HCEC 1CT (cell line): ENCODE measurements at regions not wholly inside any gene's neighbourhood (a gene's known extent, or its start where the extent isn't known, plus 50 kb on each side); places are given as distances from the start of the nearest gene placed in this dataset.
A peak's percentile ranks its signal among the peaks of the same experiment; 100 is the strongest.

ENCODE experiments used
- DNase-seq: peaks from one replicate; pipeline ENCODE4 v3.0.0-alpha.2; 2017

DNA sequence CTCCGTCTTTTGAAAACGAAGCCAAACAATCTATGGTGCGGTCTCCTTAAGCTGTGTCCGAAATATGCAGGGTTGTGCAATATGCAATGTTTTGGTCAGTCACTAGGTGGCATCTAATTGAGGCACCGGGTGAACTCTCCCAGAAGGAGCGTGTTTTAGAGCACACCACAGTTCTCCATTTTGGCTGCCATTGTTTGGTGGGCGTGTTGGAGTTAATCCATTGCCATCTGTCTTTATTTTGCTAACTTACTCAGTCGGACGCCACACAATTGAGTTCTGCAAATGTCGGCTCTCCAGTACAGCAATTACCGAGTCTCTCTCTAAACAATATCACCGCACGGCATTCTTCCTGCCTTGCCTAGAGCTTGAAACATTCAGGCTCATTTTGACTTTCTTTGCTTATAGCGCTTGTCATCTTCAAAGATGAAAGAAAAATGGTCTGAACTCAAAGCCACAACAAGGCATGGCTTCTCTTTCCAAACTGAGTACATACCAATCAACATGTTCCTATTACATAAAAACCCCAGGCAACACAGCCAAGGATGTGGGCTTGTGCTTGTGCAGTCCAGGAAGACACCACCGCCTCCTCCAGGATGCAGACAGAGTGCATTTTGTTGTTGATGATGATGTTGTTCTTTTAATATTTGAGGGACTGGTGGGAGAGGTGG, 182.0 kb upstream of the SERP2 start:
- peak; percentile 57 for DNase-seq

DNA sequence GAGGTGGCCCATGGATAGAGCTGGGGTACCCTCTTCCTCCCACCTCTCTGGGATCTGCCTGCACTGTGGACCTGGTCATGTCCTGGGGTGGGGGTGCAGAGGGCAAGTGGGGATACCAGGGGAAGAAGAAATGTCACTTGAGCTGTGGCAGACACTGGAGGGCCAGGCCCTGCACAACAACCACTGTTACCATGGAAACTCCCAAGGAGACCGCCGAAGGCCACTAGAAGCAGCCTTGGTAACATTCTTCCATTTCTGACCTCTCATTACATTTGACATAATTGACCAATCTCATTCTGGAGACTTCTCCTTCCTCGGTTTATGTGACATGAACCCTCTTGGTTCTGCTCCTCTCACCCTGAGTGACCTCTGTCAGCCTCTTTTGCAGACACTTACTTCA, 179.9 kb upstream of the SERP2 start:
- no peak for DNase-seq

DNA sequence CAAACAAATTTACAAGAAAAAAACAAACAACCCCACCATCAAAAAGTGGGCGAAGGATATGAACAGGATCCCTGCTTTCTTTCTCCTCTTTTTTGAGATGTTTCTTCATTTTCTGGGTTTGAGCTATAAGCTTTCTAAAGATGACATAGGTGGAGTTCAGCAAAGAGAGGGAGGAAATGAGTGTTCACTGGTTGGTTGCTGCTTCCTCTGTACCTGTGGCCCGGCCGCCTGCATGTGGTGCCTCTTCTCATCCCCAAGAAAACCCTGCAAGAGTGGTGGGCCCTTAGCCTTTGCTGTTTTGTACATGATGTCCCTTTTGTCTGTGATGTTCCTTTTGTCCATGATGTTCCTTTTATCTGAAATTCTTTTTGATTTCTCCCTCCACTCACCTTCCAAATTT, 178.4 kb upstream of the SERP2 start:
- no peak for DNase-seq

DNA sequence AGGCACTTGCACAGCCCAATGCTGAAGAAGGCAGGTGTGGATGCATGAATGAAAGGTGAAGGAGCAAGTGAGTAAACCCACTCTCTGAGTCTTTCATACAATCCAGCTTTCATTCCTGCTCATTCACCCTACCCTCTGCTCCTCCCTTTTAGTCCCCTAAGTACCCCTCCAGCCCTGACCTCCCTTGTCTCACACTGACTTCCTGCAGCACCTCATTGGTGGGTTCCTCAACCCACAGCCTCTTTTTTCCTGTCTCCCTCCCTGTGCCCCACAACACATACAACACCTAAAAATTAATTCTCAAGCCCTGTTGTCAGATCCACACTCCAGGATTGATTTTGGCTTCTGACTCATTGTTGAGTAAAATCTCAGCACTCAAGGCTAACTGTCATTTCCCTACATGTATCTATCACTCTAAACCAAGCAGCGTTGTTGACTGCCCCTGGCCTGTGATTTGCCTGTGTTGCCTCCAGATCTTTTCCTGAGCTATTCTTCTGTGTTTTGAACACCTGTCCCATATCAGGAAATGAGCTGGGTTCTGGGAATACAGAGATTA, 177.3 kb upstream of the SERP2 start:
- DNase-seq, result no peak

DNA sequence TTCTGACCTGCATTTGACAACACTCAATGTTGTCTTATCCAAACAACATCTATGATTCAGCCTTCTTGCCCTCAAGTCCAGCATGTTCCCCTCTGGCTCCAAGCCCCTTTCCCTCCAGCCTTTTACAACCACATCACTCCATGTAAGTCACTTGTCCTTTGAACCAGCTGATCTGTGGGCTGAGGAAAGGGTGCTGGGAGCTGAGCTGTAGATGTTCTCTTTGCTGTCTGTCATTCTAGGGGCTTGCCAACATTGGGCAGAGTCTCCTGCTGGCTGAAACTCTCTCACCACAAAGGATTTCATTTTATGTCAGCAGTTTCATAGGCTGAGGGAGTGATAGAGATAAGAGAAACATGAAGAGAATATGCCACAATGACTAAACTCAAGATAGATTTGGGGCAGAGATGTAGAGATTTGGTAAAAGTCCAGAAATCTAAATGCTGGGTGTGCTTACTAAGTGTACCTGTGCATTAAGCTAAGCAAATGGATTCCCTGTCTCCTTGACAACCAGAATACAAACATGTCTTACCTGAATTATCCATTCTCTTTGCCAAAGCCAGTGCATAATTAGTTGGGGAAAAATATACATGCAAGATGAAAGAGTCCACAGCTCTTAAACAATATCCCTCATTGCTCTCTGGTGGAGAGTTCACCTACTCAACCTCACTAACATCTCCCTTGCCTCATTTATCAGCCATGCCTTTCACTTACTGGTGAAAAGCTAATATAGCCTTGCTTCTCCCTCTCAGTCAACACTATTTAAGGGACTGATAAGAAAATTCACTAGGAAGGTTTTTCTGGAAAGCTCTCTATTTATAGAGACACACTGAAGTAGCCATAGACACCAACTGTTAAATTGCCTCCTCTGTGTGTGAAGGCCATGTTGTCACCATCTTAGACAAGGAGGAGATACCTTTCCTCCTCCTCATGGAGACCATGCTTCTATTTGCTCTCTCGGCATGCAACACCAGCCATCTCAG, 175.5 kb upstream of the SERP2 start:
- DNase-seq, result no peak

DNA sequence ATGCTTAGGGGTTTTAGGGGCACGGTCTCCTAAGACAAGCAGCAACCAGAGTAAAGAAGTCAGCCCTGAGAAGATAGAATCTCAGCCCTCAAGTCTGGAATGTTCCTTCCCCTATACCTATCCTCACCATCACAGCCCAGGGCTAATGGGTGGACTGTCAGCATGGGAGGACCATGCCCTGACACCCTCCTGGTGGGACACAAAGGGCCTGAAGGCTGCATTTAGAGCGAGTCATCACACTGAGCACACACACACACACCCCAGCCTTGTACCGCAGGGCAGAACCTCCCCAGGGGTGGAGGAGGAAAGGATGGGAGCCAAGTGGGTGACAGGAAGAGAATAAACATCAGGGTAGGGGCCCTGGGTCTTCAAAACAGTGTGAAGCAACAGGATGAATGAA, 174.8 kb upstream of the SERP2 start:
- DNase-seq, result no peak

DNA sequence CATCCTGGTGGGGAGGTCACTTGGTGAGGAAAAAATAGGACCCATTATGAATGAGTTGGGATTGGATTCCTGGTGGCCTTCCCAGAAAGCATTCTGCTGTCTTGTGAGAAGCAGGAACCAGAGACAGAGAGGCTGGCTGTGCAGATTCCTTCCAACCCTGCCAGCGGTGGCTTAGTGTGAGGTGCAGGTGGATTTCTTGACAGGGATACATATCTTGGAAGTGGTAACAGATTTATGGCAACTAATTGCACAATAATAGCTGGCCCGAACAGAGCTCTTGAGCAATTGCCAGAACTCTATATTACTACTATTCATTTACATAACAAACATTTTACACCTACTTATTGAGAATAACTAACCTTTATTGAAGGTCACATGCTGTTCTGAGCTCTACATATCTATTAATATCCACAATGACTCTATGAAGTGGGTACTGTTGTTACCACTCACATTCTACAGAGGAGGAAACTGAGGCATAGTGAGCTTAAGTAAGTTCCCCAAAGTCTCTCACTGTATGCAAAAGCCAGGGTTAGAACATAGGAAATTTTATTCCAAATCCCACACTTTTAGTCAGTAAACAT, 173.9 kb upstream of the SERP2 start:
- DNase-seq, result no peak

DNA sequence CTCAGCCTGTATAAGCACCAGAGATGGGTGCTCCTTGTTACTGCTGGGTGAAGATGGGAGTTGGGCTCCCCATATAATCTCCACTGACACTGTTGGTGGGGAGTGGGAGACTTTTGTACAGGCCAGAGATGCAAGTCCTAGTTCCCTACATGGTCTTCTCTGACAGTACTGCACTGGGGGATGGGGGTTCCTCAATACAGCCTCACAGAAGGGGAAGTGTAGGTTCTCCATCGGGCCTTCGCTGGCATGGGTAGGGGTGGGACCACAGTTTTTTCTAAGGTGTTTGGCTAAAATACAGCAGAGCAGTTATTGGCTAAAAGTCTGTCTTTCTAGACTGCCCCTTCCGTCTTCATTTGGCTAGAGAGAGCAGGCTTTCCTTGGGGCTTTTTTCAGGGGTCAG, 167.2 kb upstream of the SERP2 start:
- no peak for DNase-seq

DNA sequence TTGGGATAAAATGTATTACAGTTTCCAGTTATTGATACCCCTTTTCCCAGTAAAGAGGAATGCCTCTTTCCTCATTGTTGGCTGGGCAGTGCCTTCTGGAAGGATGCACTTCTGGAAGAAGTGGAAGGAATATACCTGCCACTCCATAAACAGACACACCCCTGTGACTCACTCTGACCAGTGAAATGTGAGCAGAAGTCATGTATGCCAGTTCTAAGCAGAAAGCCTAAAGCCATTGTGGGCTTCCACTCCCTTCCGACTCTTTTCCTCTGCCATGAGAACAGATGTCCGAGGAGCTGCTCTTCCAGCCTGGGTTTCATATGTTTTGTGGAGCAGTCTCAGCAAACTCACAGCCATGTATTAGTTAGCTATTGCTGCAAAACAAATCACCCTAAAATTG, 166.1 kb upstream of the SERP2 start:
- no peak for DNase-seq

DNA sequence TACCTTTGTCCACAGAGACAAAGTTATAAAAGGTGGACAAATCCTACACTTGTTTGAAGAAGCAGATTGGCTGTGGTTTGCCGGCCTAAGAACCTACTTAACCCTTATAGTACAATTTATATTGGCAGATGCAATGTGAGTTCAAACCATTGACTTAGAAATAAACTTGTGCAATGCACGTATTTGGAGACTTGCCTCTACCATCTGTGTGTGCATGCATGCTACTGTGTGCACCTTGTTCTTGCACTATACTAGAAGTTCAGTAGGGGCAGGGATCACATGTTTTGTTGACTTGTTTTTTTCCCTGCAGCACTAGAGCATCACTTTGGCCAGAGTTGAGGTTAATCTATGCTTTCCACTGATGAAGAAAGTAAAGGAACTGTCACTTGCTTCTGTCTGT, 163.1 kb upstream of the SERP2 start:
- DNase-seq, result no peak

DNA sequence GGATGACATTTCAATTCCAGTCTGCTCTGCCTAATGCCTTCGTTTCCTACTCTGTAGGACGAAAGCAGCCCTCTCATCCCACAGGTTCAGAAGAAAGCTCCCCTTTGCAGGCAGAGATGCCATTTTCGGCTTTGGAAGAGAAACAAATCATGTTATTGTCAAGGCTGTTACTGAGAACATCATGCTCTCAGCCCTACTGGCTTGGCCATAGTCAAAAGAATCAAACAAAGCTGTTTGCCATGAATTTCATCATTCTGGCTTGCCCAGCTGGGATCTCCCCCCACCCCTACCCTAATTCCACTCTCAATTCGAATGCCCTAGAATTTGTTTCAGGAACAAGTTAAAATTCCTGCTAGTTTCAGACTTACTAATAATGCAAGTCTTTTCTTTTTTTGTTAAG, 162.3 kb upstream of the SERP2 start:
- DNase-seq, result no peak

DNA sequence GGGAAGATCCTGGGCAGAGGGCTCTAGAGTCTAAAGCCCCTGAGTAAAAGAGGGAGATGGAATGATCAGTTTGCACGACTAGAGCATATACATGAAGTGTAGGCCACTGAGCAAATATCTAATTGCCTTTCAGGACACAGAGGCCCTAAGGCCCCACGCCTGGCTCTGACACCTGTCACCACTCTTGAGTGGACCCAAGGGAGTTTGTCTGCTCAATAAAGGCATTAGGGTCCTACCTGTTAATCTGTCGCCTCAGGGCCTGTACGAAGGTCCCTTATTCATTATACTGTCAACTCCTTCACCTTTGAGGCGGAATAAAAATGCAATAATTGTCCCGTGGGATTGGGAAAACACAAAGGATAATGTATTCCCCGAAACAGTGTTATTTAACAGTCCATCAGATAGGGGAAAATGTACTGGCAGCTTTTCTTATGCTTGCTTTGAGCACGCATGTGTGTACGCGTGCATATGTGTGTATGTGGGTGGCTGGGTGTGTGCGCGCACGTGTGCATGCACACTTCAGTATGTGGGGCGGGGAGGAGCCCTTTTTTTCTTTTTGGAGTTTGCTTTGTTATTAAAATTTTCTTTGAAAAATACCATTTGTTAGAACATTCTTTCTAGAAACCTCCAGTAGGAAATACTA, 161.8 kb upstream of the SERP2 start:
- no peak for DNase-seq

DNA sequence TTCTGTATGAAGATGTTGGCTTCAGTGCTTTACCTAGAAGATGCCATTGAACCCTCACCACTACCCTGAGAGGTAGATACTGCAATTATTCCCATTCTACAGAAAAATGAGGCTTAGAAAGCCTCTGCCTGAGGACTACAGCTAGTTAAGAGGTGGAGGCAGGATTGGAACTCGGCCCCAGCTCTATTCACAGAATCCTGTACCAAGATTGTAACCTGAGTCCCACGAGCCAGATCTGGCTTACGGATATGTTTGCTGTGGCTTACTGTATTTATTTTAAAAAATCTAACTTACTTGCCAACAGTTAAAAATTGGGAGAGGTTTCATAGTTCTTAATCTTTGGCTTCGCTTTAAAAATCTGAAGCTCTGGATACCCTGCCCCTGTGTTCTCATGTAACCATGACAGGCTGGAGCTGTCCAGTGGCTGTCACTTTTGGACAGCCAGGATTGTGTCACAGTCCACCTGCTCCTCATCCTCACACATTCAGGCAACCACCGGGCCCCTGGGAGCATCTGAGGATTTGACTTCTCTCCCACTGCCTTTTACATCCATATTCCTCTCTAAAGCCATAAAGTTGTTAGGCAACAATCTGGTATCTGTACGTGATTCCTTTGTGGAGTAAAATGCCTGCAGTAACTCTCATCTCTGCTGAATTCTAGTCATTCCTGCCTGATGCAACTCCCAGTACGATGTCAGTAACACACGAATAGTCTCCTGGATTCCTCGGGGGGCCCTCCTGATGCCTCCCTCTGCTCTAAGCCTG, 160.8 kb upstream of the SERP2 start:
- DNase-seq, result no peak

DNA sequence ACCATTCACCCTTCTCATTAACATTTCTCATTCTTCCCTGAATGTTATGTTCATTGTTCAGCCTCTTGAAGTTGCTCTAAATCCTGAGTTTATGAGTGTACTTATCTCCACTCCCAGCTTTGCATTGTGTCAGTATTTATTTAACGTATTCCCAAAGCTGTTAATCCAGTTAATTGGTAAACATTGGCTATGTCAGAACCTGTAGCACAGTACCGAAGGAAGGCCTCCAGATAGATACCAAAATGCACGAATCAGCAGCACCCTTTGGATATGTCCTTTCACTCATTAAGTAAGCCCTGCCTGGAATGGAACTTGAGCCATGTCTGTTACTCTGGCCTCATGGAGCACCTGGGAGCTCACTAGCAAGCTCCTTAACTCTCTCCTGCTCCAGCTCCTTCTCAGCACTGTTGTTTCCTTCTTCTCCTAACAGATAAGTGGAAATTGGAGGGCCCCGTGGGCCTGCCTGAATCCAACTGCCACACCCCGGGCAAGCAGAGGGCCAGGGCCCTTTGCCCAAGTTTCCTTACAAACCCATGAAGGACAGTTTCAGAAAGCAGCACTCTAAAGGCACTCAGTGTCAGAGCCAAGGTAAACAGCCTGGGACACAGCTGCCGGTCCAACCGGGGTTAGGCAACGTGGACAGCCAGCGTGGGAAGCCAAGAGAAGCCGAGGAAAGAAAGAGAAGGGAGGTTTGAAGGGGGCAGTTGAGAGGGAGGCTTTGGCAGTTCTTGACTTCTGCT, 155.0 kb upstream of the SERP2 start:
- no peak for DNase-seq

DNA sequence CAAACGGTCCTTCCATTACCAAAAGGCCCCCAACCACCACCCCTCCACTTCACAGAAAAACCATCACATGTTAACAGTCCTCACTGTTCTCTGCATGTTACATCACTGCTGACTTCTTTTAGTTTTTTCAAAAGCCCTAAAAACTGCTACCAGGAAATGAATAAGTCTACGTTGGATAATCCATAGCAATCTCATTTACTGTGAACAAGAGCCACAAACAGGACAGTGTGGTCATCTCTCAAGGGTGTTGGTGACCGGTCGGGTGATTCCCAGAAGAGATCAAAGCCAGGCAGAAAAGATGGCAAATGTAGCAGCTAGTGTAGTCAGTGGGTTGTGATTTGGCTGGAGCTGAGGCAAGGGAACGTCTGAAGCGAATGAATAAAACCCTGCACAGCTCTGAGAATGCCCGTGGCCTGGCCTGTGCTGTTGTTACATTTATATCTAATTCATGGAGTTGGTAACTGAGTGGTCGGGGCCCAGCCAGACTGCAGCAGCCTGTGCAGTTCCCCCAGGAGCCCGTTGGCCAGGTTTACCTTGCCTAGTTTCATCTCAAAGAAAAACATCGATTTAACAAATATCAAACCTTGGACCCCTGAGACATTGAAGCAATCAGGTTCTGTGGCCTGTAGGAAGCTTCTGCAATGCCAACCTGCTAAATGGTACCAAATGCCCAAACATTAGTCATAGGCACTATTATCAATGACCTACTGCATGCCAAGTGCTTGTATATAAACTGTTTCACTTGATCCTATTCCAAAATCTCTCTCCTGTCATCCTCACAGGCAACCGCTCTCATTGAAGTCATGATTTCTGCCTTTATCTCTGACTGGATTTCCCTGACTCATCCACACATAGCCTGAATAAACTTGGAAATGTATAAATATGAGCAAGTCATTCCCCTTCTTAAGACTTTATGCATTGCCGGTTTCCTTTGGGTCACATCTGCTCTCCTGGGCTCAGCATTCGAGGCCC, 153.8 kb upstream of the SERP2 start:
- no peak for DNase-seq

DNA sequence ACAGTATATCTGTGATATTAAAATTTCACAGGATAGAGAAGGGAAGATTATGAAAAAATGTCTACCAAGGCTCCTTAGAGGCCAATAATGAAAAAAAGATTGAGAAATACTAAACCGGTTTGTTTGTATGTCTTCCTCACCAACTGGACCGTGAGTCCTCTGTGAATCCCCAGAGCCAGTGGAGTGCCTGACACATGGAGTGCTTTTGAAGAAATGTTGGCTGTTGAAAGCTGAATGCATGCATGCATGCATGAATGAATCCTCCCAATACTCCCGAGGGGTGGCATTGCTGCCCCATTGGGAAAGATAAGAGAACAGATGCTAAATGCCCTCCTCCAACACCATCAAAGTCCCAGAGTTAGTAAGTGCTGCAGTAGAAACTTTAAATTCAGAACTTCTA, 152.7 kb upstream of the SERP2 start:
- no peak for DNase-seq

DNA sequence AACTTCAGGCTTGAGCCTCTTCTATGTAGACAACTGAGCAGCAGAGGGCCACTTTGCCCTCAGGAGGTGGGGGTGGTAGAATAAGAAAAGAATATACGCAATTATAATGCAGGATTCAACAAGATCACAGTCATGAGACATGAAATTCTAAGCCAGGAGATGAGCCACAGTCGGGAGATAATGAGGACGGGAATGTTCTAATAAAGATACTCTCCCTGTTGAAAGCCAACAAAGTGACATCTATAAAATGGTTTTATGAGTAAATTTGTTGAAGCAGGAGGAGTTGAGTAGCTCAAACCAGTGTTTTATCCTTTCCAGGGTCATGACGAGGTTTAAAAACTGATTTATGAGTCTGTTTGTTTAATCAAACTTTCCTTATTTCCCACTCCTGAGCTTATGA, 152.0 kb upstream of the SERP2 start:
- DNase-seq, result no peak

DNA sequence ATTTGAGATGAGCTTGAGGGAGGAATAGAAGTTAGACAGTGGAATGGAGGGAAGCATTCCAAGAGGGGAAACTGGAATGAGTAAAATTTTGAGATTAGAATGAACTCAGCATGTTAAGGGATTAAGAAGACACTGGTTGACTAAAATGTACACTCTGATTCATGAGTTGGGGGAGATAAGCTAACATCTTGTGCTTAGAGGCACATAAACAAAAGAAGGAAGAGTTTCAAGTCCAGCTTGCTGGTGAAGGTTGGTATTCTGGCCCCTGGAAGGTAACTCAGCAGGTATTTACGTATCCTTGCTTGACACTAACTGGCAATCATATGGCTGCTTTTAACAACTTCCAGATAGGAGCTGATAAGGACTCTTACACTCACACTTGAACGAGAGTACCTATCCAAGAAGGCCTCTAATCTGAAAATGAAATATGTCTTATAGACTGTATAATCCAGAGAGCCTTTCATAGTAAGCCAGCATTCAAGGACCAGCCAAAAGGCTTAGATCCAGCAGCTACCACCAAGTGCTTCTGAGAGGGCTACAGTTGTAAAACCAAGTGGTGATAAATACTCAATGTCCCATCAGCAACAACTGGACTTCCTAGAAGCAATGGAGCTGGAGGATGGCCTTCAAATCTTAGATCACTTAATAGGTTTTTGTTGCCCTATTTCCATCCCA, 149.7 kb upstream of the SERP2 start:
- DNase-seq, result no peak

DNA sequence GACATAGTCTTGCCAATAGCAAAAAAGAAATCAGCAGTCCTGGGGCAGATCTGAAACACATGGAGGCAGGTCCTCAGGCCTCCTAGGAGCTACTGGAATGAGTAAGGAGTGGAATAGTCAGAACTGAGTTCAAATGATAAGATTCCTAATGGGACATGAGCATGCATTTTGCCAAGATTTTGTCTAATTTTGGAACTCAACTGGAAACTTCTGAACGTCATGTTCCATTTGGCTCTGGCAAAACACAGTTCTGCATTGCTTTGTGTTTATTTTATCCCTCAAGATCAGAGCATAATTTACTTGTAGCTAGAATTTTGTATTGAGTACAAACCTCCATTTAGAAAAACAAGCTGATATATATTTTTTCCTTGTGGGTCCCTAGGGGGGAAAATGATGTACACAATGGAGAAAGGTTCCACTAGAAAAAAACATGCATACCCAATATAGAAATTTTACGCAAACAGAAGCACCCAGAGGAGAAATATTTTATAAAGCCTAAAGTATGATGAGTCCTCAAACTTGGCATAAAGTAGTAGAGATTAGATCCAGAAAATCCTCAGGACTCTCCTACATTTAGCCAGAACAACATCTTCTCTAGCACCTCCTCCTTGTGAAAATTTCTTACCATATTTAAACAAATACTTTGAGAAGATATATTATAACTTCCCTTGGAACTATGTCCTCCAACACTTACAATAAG, 149.0 kb upstream of the SERP2 start:
- DNase-seq, result no peak
